PC-3 (cell line): ENCODE measurements at regions not wholly inside any gene's neighbourhood (a gene's known extent, or its start where the extent isn't known, plus 50 kb on each side); places are given as distances from the start of the nearest gene placed in this dataset.

Experiments
- EZH2 ChIP-seq: fragments of 300-600 bp; sonication (generic); IDR thresholded peaks from one replicate; pipeline ENCODE4 v1.6.1; 2017; ENCODE audit warnings: antibody characterized with exemption, mild to moderate bottlenecking, low read length; ENCODE audit not compliant: unreplicated experiment
- TF ChIP-seq, protein P1 (sequence below): fragments of 300-600 bp; sonication (generic); conservative IDR thresholded peaks from 2 replicates; pipeline ENCODE4 v1.5.1; 2017; ENCODE audit warnings: antibody characterized with exemption, low read depth, mild to moderate bottlenecking, low read length

DNA sequence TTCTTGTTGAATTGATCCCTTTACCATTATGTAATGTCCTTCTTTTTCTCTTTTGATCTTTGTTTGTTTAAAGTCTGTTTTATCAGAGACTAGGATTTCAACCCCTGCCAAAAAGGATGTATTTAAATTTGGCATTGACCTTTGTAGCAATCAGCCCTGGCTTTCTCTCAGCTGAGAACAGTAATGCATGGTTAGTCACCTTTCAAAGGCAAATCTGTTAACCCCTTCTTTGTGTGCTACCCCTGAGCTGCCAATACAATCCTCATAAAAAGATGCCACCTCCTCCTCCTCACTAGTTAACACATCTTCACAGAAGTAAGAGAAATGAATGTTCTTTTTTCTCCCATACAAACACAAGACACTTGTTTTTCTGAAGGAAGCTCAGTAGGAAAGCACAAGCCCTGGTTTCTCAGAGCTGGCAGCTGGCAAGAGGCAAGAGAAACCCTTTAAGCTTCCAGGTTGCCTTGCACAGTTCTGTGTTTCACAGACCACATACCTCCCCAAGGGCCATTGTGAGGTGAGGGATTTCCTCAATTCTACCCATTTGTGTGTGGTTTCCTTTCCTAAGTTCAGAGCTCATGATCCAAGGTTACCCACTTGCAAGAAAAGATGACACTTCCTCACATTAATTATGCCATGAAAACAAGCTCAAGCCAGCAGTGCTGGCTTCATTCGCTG is 122.6 kb downstream of the RCHY1 start:
- TF ChIP-seq, protein P1, sequence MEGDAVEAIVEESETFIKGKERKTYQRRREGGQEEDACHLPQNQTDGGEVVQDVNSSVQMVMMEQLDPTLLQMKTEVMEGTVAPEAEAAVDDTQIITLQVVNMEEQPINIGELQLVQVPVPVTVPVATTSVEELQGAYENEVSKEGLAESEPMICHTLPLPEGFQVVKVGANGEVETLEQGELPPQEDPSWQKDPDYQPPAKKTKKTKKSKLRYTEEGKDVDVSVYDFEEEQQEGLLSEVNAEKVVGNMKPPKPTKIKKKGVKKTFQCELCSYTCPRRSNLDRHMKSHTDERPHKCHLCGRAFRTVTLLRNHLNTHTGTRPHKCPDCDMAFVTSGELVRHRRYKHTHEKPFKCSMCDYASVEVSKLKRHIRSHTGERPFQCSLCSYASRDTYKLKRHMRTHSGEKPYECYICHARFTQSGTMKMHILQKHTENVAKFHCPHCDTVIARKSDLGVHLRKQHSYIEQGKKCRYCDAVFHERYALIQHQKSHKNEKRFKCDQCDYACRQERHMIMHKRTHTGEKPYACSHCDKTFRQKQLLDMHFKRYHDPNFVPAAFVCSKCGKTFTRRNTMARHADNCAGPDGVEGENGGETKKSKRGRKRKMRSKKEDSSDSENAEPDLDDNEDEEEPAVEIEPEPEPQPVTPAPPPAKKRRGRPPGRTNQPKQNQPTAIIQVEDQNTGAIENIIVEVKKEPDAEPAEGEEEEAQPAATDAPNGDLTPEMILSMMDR: no peak
- TF ChIP-seq EZH2: no peak
